Thymus (tissue), 11 donors: ENCODE measurements at regions not wholly inside any gene's neighbourhood (a gene's known extent, or its start where the extent isn't known, plus 50 kb on each side); places are given as distances from the start of the nearest gene placed in this dataset.

ENCODE experiments used
- DNase-seq, 9 donors: peaks; one replicate each; pipeline ENCODE4 v3.0.0-alpha.2; 2013; ENCODE audit warnings: low spot score in 9 of 9, low read depth in 6 of 9, missing footprints in 1 of 9
- H3K27ac ChIP-seq, 2 donors: one replicate each; pipeline ENCODE4 v1.5.1; 2013; ENCODE audit warnings: control low read depth in 1 of 2, low read depth in 1 of 2, low read length in 1 of 2, mild to moderate bottlenecking in 1 of 2, moderate library complexity in 1 of 2
- H3K27me3 ChIP-seq, 2 donors: one replicate each; pipeline ENCODE4 v1.5.1; 2013; ENCODE audit warnings: low read length in 1 of 2; ENCODE audit not compliant: control insufficient read depth in 2 of 2, insufficient read depth in 1 of 2
- H3K36me3 ChIP-seq, 2 donors: one replicate each; pipeline ENCODE4 v1.5.1; 2013; ENCODE audit warnings: low read length in 1 of 2, mild to moderate bottlenecking in 1 of 2, moderate library complexity in 1 of 2; ENCODE audit not compliant: control insufficient read depth in 2 of 2, insufficient read depth in 2 of 2
- H3K4me1 ChIP-seq, 2 donors: one replicate each; pipeline ENCODE4 v1.5.1; 2013; ENCODE audit warnings: low read length in 2 of 2; ENCODE audit not compliant: control insufficient read depth in 2 of 2, insufficient read depth in 2 of 2
- H3K4me3 ChIP-seq, 2 donors: one replicate each; pipeline ENCODE4 v1.5.1; 2013; ENCODE audit warnings: low read length in 2 of 2, control low read depth in 1 of 2, mild to moderate bottlenecking in 1 of 2
- H3K9me3 ChIP-seq, 2 donors: one replicate each; pipeline ENCODE4 v1.5.1; 2013; ENCODE audit warnings: low read length in 1 of 2, mild to moderate bottlenecking in 1 of 2; ENCODE audit not compliant: control insufficient read depth in 2 of 2, insufficient read depth in 1 of 2
- WGBS: extraction: QIAGEN DNeasy Blood & Tissue Kit; methylation state at CpG from one replicate; pipeline ENCODE4 v1.1.7; 2013; 5-methylcytosine and 5-hydroxymethylcytosine counted together
- donor health status: healthy.

- H3K36me3 ChIP-seq, result no peaks in the 10 kb centered on the region
- H3K27ac ChIP-seq, result no peak overlapping the region
- no peak for DNase-seq
- H3K27me3 ChIP-seq, result no peaks in the 10 kb centered on the region
- 80% methylated on average over 4 of the region's 4 CpGs for WGBS
- H3K4me1 ChIP-seq, result no peaks in the 10 kb centered on the region
- no peak overlapping the region for H3K4me3 ChIP-seq
- H3K9me3 ChIP-seq, result no peaks in the 10 kb centered on the region
These were observed 268.2 kb downstream of the BRINP1 start for GRCh38 chr9:119101048-119101447.

GRCh38 chr9:119114681-119115080, 254.6 kb downstream of the BRINP1 start:
- no peaks in the 10 kb centered on the region for H3K4me1 ChIP-seq
- H3K27ac ChIP-seq, result no peak overlapping the region
- no peaks in the 10 kb centered on the region for H3K9me3 ChIP-seq
- H3K4me3 ChIP-seq, result no peak overlapping the region
- no peaks in the 10 kb centered on the region for H3K27me3 ChIP-seq
- 85% methylated on average over 4 of the region's 4 CpGs for WGBS
- H3K36me3 ChIP-seq, result no peaks in the 10 kb centered on the region
- DNase-seq, result no peak
